ENCODE measurements at regions not wholly inside any gene's neighbourhood (a gene's known extent, or its start where the extent isn't known, plus 50 kb on each side); places are given as distances from the start of the nearest gene placed in this dataset.

GRCh38 chr2:59594671-59595222, 958.7 kb downstream of the BCL11A start:
- H3K4me3 ChIP-seq (ENCODE audit: low read length), result no peak overlapping the region
- 94% methylated on average over 5 of the region's 5 CpGs; no CpG with 5 or more reads in 1 of the 2 experiments for WGBS, 2 experiments (ENCODE audit: insufficient coverage in 1 of 2, insufficient read length in 1 of 2)
- TF ChIP-seq, protein P1, sequence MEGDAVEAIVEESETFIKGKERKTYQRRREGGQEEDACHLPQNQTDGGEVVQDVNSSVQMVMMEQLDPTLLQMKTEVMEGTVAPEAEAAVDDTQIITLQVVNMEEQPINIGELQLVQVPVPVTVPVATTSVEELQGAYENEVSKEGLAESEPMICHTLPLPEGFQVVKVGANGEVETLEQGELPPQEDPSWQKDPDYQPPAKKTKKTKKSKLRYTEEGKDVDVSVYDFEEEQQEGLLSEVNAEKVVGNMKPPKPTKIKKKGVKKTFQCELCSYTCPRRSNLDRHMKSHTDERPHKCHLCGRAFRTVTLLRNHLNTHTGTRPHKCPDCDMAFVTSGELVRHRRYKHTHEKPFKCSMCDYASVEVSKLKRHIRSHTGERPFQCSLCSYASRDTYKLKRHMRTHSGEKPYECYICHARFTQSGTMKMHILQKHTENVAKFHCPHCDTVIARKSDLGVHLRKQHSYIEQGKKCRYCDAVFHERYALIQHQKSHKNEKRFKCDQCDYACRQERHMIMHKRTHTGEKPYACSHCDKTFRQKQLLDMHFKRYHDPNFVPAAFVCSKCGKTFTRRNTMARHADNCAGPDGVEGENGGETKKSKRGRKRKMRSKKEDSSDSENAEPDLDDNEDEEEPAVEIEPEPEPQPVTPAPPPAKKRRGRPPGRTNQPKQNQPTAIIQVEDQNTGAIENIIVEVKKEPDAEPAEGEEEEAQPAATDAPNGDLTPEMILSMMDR (conservative IDR thresholded peaks at IDR 0.05), result no peak

DNA sequence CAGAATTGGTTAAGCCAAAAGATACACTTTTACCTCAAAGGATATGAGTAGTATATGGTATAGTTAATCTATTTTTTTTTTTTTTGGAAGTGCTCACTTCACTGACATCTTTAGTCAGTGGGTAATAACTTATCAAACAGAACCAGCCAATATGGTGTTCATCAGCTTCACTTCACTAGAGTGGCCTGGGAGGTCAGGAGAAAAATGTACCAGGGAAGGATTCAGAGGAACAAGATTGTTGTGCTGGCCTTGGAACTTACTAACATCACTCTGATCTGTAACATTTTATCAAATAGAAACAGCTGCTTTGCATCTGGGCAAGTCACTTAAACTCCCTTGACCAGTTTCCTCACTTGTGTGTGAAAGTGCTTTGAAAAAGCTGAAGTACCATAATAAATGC, 962.7 kb downstream of the BCL11A start:
- Histone ChIP-seq H3K9ac (ENCODE audit: extremely low read depth, low read length, poor library complexity, severe bottlenecking) (no peak overlapping the region), H3K36me3 (ENCODE audit: control insufficient read depth, insufficient read depth, low read length) (no peaks in the 10 kb centered on the region), H3K4me3 (ENCODE audit: low read length) (no peak overlapping the region), H3K4me1 (ENCODE audit: control insufficient read depth, insufficient read depth, low read length) (peaks cover 5% of the 10 kb centered on the region), H3K27ac (ENCODE audit: low read depth, low read length) (no peak overlapping the region), H3K27me3 (ENCODE audit: control insufficient read depth, insufficient read depth, low read length, poor library complexity, severe bottlenecking) (no peaks in the 10 kb centered on the region), H3K9me3 (ENCODE audit: control insufficient read depth, low read length) (no peaks in the 10 kb centered on the region)
- Mint-ChIP-seq H3K36me3 (ENCODE audit: low read depth) (no peaks in the 10 kb centered on the region), H3K4me1 (peaks cover 7% of the 10 kb centered on the region), H3K9me3 (no peaks in the 10 kb centered on the region), H3K27me3 (ENCODE audit: insufficient read depth) (peaks cover 2% of the 10 kb centered on the region), H3K27ac (no peak overlapping the region), H3K4me3 (no peak overlapping the region)
- DNase-seq, result no peak
- TF ChIP-seq, protein P1 (conservative IDR thresholded peaks at IDR 0.05), result no peak

More at GRCh38 chr2:59594671-59595222, 958.7 kb downstream of the BCL11A start:
- Mint-ChIP-seq H3K27me3 (ENCODE audit: insufficient read depth) (peaks cover 2% of the 10 kb centered on the region), H3K9me3 (peaks cover 3% of the 10 kb centered on the region), H3K36me3 (ENCODE audit: low read depth) (no peaks in the 10 kb centered on the region), H3K4me1 (peaks cover 21% of the 10 kb centered on the region), H3K27ac (no peak overlapping the region), H3K4me3 (no peak overlapping the region)
- Histone ChIP-seq H3K4me1 (ENCODE audit: control insufficient read depth, insufficient read depth, low read length) (peaks cover 3% of the 10 kb centered on the region), H3K27ac (ENCODE audit: low read depth, low read length) (no peak overlapping the region), H3K9ac (ENCODE audit: extremely low read depth, low read length, poor library complexity, severe bottlenecking) (no peak overlapping the region), H3K9me3 (ENCODE audit: control insufficient read depth, low read length) (peaks cover 16% of the 10 kb centered on the region), H3K27me3 (ENCODE audit: control insufficient read depth, insufficient read depth, low read length, poor library complexity, severe bottlenecking) (no peaks in the 10 kb centered on the region), H3K36me3 (ENCODE audit: control insufficient read depth, insufficient read depth, low read length) (no peaks in the 10 kb centered on the region)
- no peak for DNase-seq

- H3K4me3 ChIP-seq (ENCODE audit: low read length), result no peak overlapping the region
- H3K36me3 ChIP-seq (ENCODE audit: control insufficient read depth, insufficient read depth, low read length), result no peaks in the 10 kb centered on the region
- H3K27me3 Mint-ChIP-seq (ENCODE audit: insufficient read depth), result peaks cover 2% of the 10 kb centered on the region
- no peak for DNase-seq
- H3K27me3 ChIP-seq (ENCODE audit: control insufficient read depth, insufficient read depth, low read length, poor library complexity, severe bottlenecking), result no peaks in the 10 kb centered on the region
- peaks cover 14% of the 10 kb centered on the region for H3K4me1 ChIP-seq (ENCODE audit: control insufficient read depth, insufficient read depth, low read length)
- H3K36me3 Mint-ChIP-seq (ENCODE audit: low read depth), result no peaks in the 10 kb centered on the region
- H3K27ac Mint-ChIP-seq, result no peak overlapping the region
- H3K9ac ChIP-seq (ENCODE audit: extremely low read depth, low read length, poor library complexity, severe bottlenecking), result no peak overlapping the region
- no peak overlapping the region for H3K4me3 Mint-ChIP-seq
- no peaks in the 10 kb centered on the region for H3K9me3 ChIP-seq (ENCODE audit: control insufficient read depth, low read length)
- no peaks in the 10 kb centered on the region for H3K9me3 Mint-ChIP-seq
- WGBS, 2 experiments (ENCODE audit: insufficient coverage in 1 of 2, insufficient read length in 1 of 2), result 73 to 91% methylated on average over 4 of the region's 4 CpGs
- H3K4me1 Mint-ChIP-seq, result peaks cover 12% of the 10 kb centered on the region
- no peak overlapping the region for H3K27ac ChIP-seq (ENCODE audit: low read depth, low read length)
- TF ChIP-seq, protein P1 (conservative IDR thresholded peaks at IDR 0.05), result no peak
Observed at GRCh38 chr2:59589881-59590280, 963.6 kb downstream of the BCL11A start.

All from endodermal cell (in vitro differentiated cells).